ENCODE measurements at regions not wholly inside any gene's neighbourhood (a gene's known extent, or its start where the extent isn't known, plus 50 kb on each side); places are given as distances from the start of the nearest gene placed in this dataset.
A peak's percentile ranks its signal among the peaks of the same experiment; 100 is the strongest.

GRCh38 chr2:129910446-129911362 lies 68.8 kb upstream of the RAB6C start:
- H3K9me3 ChIP-seq (ENCODE audit: insufficient read depth, low read depth, low read length): no peaks in the 10 kb centered on the region
- H3K27ac ChIP-seq (ENCODE audit: low read length): no peak overlapping the region
- H3K9ac ChIP-seq (ENCODE audit: low read depth, low read length): no peak overlapping the region
- no peaks in the 10 kb centered on the region for H3K27me3 ChIP-seq (ENCODE audit: insufficient read depth, low read length)
- H3K36me3 ChIP-seq (ENCODE audit: insufficient read depth, low read depth, low read length): no peaks in the 10 kb centered on the region
- no peak overlapping the region for H3K4me3 ChIP-seq (ENCODE audit: low read length)
- no peaks in the 10 kb centered on the region for H3K4me1 ChIP-seq (ENCODE audit: insufficient read depth, low read length)

DNA sequence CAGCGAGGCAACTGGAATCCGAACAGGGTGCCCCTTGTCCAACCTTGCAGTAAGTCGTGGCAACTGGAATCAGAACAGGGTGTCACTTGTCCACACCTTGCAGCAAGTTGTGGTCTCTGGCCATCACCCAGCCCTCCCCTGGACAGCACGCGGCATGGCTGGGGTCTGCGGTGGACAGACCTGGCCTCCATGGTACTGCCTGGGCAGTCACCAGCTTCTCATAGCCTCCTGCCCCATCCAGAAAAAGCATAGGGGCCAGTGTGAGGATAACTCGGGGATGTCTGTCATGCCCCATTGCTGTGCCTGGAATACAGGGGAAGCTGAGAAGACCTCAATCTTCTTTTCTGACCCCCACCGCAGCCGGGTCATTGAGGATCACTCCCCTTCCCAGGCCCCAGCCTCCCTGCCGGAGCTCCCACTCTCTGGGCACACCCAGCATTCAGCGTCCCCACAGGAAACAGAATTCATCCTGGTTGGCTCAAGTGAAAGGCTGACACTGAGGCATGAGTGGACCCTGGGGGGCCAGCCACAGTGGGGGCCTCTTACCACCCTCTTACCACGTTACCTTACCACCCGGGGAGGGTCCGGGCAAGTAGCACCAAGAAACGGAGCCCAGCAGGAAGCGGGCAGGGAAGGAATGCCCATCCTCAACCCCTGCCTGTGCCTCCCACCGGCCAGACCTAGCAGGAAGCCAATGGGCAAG lies 68.0 kb upstream of the RAB6C start:
- Histone ChIP-seq H3K4me3 (ENCODE audit: low read length) (no peak overlapping the region), H3K4me1 (ENCODE audit: insufficient read depth, low read length) (no peaks in the 10 kb centered on the region), H3K36me3 (ENCODE audit: insufficient read depth, low read depth, low read length) (no peaks in the 10 kb centered on the region), H3K27ac (ENCODE audit: low read length) (no peak overlapping the region), H3K27me3 (ENCODE audit: insufficient read depth, low read length) (no peaks in the 10 kb centered on the region), H3K9ac (ENCODE audit: low read depth, low read length) (no peak overlapping the region), H3K9me3 (ENCODE audit: insufficient read depth, low read depth, low read length) (no peaks in the 10 kb centered on the region)

DNA sequence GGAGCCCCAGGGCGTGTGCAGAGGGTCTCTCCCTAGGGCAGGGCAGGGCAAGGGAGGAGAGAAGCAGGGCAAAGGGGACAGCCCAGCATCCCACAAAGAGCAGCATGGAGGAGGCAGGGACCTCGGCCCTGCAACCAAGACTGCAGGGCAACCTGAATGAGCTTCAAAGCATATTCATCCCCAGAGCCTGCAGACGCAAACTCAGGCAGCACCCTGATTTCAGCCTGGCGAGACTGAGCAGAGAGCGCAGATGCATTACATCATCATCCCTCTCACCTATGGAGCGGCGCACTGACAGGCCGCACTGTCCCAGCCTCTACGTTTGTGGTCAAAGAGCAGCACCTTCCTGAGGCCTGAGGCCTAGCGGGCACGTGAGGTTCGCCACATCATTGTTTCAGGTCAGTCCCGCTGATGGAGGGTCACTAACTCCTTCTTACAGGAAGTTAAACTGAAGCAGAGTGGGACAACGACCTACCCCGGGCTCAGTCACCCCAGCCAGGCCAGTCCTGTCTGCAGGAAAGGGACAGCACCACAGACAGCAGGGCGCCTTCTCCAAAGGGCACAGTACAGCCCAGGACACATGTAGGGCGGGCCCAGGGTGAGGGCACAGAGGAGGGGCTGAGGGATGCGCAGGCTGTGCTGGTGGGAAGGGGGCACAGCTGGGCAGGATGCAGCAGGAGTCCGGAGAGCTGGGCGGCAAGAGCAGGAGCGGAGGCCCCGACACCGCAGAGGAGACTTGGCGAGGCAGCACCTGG lies 67.2 kb upstream of the RAB6C start:
- Histone ChIP-seq H3K27ac (ENCODE audit: low read length) (no peak overlapping the region), H3K9me3 (ENCODE audit: insufficient read depth, low read depth, low read length) (no peaks in the 10 kb centered on the region), H3K4me1 (ENCODE audit: insufficient read depth, low read length) (no peaks in the 10 kb centered on the region), H3K9ac (ENCODE audit: low read depth, low read length) (no peak overlapping the region), H3K27me3 (ENCODE audit: insufficient read depth, low read length) (no peaks in the 10 kb centered on the region), H3K4me3 (ENCODE audit: low read length) (no peak overlapping the region), H3K36me3 (ENCODE audit: insufficient read depth, low read depth, low read length) (no peaks in the 10 kb centered on the region)

GRCh38 chr2:129912871-129913694 lies 66.4 kb upstream of the RAB6C start:
- Histone ChIP-seq H3K4me1 (ENCODE audit: insufficient read depth, low read length) (no peaks in the 10 kb centered on the region), H3K4me3 (ENCODE audit: low read length) (no peak overlapping the region), H3K9me3 (ENCODE audit: insufficient read depth, low read depth, low read length) (no peaks in the 10 kb centered on the region; the same call in 1 of the 2 replicates), H3K27me3 (ENCODE audit: insufficient read depth, low read length) (no peaks in the 10 kb centered on the region), H3K9ac (ENCODE audit: low read depth, low read length) (no peak overlapping the region), H3K36me3 (ENCODE audit: insufficient read depth, low read depth, low read length) (no peaks in the 10 kb centered on the region), H3K27ac (ENCODE audit: low read length) (no peak overlapping the region)

GRCh38 chr2:129913695-129914495 lies 65.6 kb upstream of the RAB6C start:
- Histone ChIP-seq H3K27me3 (ENCODE audit: insufficient read depth, low read length) (no peaks in the 10 kb centered on the region), H3K4me1 (ENCODE audit: insufficient read depth, low read length) (no peaks in the 10 kb centered on the region), H3K4me3 (ENCODE audit: low read length) (no peak overlapping the region), H3K36me3 (ENCODE audit: insufficient read depth, low read depth, low read length) (no peaks in the 10 kb centered on the region), H3K9me3 (ENCODE audit: insufficient read depth, low read depth, low read length) (no peaks in the 10 kb centered on the region; the same call in 1 of the 2 replicates), H3K9ac (ENCODE audit: low read depth, low read length) (no peak overlapping the region), H3K27ac (ENCODE audit: low read length) (no peak overlapping the region)

DNA sequence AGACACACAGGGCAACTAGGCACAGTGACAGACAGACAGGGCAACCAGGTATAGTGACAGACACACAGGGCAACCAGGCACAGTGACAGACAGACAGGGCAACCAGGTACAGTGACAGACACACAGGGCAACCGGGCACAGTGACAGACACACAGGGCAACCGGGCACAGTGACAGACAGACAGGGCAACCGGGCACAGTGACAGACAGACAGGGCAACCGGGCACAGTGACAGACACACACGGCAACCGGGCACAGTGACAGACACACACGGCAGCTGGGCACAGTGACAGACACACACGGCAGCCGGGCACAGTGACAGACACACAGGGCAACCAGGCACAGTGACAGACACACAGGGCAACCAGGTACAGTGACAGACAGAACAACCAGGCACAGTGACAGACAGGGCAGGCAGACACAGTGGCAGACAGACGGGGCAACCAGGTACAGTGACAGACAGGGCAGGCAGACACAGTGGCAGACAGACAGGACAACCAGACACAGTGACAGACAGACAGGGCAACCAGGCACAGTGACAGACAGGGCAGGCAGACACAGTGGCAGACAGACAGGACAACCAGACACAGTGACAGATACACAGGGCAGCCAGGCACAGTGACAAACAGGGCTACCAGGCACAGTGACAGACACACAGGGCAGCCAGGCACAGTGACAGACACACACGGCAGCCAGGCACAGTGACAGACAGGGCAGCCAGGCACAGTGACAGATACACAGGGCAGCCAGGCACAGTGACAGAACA lies 64.7 kb upstream of the RAB6C start:
- no peaks in the 10 kb centered on the region; the same call in 1 of the 2 replicates for H3K9me3 ChIP-seq (ENCODE audit: insufficient read depth, low read depth, low read length)
- H3K36me3 ChIP-seq (ENCODE audit: insufficient read depth, low read depth, low read length): no peaks in the 10 kb centered on the region
- H3K27me3 ChIP-seq (ENCODE audit: insufficient read depth, low read length): no peaks in the 10 kb centered on the region
- no peak overlapping the region for H3K9ac ChIP-seq (ENCODE audit: low read depth, low read length)
- no peak overlapping the region for H3K27ac ChIP-seq (ENCODE audit: low read length)
- H3K4me1 ChIP-seq (ENCODE audit: insufficient read depth, low read length): no peaks in the 10 kb centered on the region
- H3K4me3 ChIP-seq (ENCODE audit: low read length): no peak overlapping the region

GRCh38 chr2:129915303-129915840 lies 64.1 kb upstream of the RAB6C start:
- no peaks in the 10 kb centered on the region for H3K36me3 ChIP-seq (ENCODE audit: insufficient read depth, low read depth, low read length)
- H3K9ac ChIP-seq (ENCODE audit: low read depth, low read length): no peak overlapping the region
- no peak overlapping the region for H3K4me3 ChIP-seq (ENCODE audit: low read length)
- no peaks in the 10 kb centered on the region; the same call in 1 of the 2 replicates for H3K9me3 ChIP-seq (ENCODE audit: insufficient read depth, low read depth, low read length)
- H3K27ac ChIP-seq (ENCODE audit: low read length): no peak overlapping the region
- H3K4me1 ChIP-seq (ENCODE audit: insufficient read depth, low read length): no peaks in the 10 kb centered on the region
- H3K27me3 ChIP-seq (ENCODE audit: insufficient read depth, low read length): no peaks in the 10 kb centered on the region

GRCh38 chr2:129918604-129919003 lies 60.9 kb upstream of the RAB6C start:
- H3K4me3 ChIP-seq (ENCODE audit: low read length): no peak overlapping the region
- H3K9ac ChIP-seq (ENCODE audit: low read depth, low read length): no peak overlapping the region
- no peak overlapping the region for H3K27ac ChIP-seq (ENCODE audit: low read length)
- H3K9me3 ChIP-seq (ENCODE audit: insufficient read depth, low read depth, low read length): no peaks in the 10 kb centered on the region; the same call in 1 of the 2 replicates
- no peaks in the 10 kb centered on the region for H3K4me1 ChIP-seq (ENCODE audit: insufficient read depth, low read length)
- H3K36me3 ChIP-seq (ENCODE audit: insufficient read depth, low read depth, low read length): no peaks in the 10 kb centered on the region
- peaks cover 16% of the 10 kb centered on the region for H3K27me3 ChIP-seq (ENCODE audit: insufficient read depth, low read length)

GRCh38 chr2:129922571-129923264 lies 56.7 kb upstream of the RAB6C start:
- peaks cover 17% of the 10 kb centered on the region for H3K27me3 ChIP-seq (ENCODE audit: insufficient read depth, low read length)
- H3K36me3 ChIP-seq (ENCODE audit: insufficient read depth, low read depth, low read length): no peaks in the 10 kb centered on the region
- H3K27ac ChIP-seq (ENCODE audit: low read length): no peak overlapping the region
- no peak overlapping the region for H3K9ac ChIP-seq (ENCODE audit: low read depth, low read length)
- H3K9me3 ChIP-seq (ENCODE audit: insufficient read depth, low read depth, low read length): no peaks in the 10 kb centered on the region; the same call in 1 of the 2 replicates
- no peaks in the 10 kb centered on the region for H3K4me1 ChIP-seq (ENCODE audit: insufficient read depth, low read length)
- peak overlapping the region; percentile 64 for H3K4me3 ChIP-seq (ENCODE audit: low read length)
